Natural killer cell (primary cell): ENCODE measurements at regions not wholly inside any gene's neighbourhood (a gene's known extent, or its start where the extent isn't known, plus 50 kb on each side); places are given as distances from the start of the nearest gene placed in this dataset.

Experiments
- ATAC-seq, 3 donors: fragments of 150-1000 bp in 2 of 3; fragments of 200-7000 bp in 1 of 3; cut with Tn5 transposase; 1 replicate in 1 of 3; 2 replicates in 2 of 3; pipeline ENCODE4 v1.10.0; 2021; ENCODE audit warnings: mild to moderate bottlenecking in 2 of 3, moderate library complexity in 2 of 3
- DNase-seq, 2 donors: peaks; one replicate each; pipeline versions ENCODE4 v3.0.0 to v3.0.0-alpha.2; 2013 to 2021; ENCODE audit warnings: mixed read lengths in 1 of 2
- H3K27ac ChIP-seq: one replicate; pipeline ENCODE4 v1.5.1; 2013; ENCODE audit warnings: mild to moderate bottlenecking, low read length
- H3K27me3 ChIP-seq: one replicate; pipeline ENCODE4 v1.6.1; 2013; ENCODE audit warnings: low read length; ENCODE audit not compliant: control insufficient read depth, insufficient read depth
- H3K36me3 ChIP-seq: one replicate; pipeline ENCODE4 v1.6.1; 2013; ENCODE audit warnings: low read length; ENCODE audit not compliant: control insufficient read depth, insufficient read depth
- H3K4me1 ChIP-seq: one replicate; pipeline ENCODE4 v1.6.1; 2013; ENCODE audit warnings: low read length; ENCODE audit not compliant: control insufficient read depth, insufficient read depth
- H3K4me3 ChIP-seq: one replicate; pipeline ENCODE4 v1.5.1; 2013; ENCODE audit warnings: low read length
- H3K9me3 ChIP-seq: one replicate; pipeline ENCODE4 v1.6.1; 2013; ENCODE audit warnings: low read length; ENCODE audit not compliant: control insufficient read depth, insufficient read depth
- H3K27ac Mint-ChIP-seq, 2 donors: one replicate each; pipeline ENCODE4 v1.8.0; 2022; ENCODE audit warnings: mild to moderate bottlenecking in 2 of 2, mixed read lengths in 2 of 2, moderate library complexity in 1 of 2
- H3K27me3 Mint-ChIP-seq, 2 donors: one replicate each; pipeline ENCODE4 v1.8.0; 2022; ENCODE audit warnings: low read depth in 2 of 2, mixed read lengths in 2 of 2
- H3K36me3 Mint-ChIP-seq: one replicate; pipeline ENCODE4 v1.8.0; 2022; ENCODE audit warnings: mixed read lengths
- H3K4me1 Mint-ChIP-seq, 2 donors: one replicate each; pipeline ENCODE4 v1.8.0; 2022; ENCODE audit warnings: mixed read lengths in 2 of 2
- H3K4me3 Mint-ChIP-seq: one replicate; pipeline ENCODE4 v1.8.0; 2022; ENCODE audit warnings: mild to moderate bottlenecking, moderate library complexity, mixed read lengths
- H3K9me3 Mint-ChIP-seq, 2 donors: one replicate each; pipeline ENCODE4 v1.8.0; 2022; ENCODE audit warnings: mixed read lengths in 2 of 2
- WGBS: methylation state at CpG from one replicate; pipeline ENCODE4 v1.1.7; 2013; ENCODE audit warnings: missing lambda C conversion rate; ENCODE audit not compliant: insufficient coverage; 5-methylcytosine and 5-hydroxymethylcytosine counted together
- intact Hi-C: fragments of 100-400 bp; cut with micrococcal nuclease; formaldehyde crosslinking; loops from one replicate; pipeline ENCODE4 v1.14.2; 2022
- TF ChIP-seq, protein P1 (sequence below): fragments of 200-600 bp; IDR thresholded peaks from one replicate; pipeline ENCODE4 v1.8.0; 2022; ENCODE audit warnings: antibody characterized with exemption

DNA sequence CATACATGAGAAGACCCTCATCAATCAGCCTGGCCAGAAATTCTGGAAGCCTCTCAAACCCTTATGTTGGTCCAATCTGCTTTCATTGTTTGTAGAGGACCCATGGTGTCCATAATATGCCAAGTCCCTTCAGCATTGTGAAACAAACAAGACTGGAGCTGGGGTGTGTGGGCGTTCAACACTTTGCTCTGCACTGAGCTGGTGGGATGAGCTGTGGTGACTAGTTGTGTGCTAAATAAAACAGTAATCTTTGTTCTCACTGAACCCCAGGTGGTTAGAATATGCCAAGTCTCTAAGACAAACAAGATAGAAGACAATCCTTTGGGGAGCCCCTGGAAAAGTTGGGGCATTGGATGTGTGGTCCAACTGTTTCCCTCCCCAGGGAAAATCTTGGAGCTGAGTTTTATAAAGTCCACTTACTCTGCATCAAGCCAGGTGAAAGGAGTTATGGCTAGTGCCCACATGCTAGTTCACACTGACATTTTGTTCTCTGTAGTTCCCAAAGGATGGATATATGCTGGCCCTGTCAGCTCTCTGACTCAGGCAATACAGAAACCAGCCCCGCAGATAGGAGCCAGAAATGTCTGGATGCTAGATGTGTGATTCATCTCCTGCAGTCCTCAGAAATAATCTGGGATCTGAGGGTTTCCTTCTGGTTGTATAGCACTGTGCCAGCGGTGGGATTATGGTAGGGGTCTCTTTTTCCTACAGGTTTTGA is 260.2 kb downstream of the TMX3 start:
- H3K9me3 Mint-ChIP-seq, result peaks cover 9% of the 10 kb centered on the region in 2 donors
- Histone ChIP-seq H3K36me3 (no peaks in the 10 kb centered on the region), H3K9me3 (no peaks in the 10 kb centered on the region), H3K27ac (no peak overlapping the region), H3K4me1 (no peaks in the 10 kb centered on the region), H3K4me3 (no peak overlapping the region), H3K27me3 (no peaks in the 10 kb centered on the region)
- ATAC-seq (no peak), DNase-seq (no peak)
- WGBS, result 48% methylated on average over 3 of the region's 3 CpGs
- H3K27me3 Mint-ChIP-seq, result no peaks in the 10 kb centered on the region
- H3K4me1 Mint-ChIP-seq, result no peaks in the 10 kb centered on the region
- TF ChIP-seq, protein P1, sequence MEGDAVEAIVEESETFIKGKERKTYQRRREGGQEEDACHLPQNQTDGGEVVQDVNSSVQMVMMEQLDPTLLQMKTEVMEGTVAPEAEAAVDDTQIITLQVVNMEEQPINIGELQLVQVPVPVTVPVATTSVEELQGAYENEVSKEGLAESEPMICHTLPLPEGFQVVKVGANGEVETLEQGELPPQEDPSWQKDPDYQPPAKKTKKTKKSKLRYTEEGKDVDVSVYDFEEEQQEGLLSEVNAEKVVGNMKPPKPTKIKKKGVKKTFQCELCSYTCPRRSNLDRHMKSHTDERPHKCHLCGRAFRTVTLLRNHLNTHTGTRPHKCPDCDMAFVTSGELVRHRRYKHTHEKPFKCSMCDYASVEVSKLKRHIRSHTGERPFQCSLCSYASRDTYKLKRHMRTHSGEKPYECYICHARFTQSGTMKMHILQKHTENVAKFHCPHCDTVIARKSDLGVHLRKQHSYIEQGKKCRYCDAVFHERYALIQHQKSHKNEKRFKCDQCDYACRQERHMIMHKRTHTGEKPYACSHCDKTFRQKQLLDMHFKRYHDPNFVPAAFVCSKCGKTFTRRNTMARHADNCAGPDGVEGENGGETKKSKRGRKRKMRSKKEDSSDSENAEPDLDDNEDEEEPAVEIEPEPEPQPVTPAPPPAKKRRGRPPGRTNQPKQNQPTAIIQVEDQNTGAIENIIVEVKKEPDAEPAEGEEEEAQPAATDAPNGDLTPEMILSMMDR, result no peak
- H3K27ac Mint-ChIP-seq, result no peak overlapping the region
- H3K36me3 Mint-ChIP-seq, result no peaks in the 10 kb centered on the region
- intact Hi-C loops, result no loop called here
- no peak overlapping the region for H3K4me3 Mint-ChIP-seq

DNA sequence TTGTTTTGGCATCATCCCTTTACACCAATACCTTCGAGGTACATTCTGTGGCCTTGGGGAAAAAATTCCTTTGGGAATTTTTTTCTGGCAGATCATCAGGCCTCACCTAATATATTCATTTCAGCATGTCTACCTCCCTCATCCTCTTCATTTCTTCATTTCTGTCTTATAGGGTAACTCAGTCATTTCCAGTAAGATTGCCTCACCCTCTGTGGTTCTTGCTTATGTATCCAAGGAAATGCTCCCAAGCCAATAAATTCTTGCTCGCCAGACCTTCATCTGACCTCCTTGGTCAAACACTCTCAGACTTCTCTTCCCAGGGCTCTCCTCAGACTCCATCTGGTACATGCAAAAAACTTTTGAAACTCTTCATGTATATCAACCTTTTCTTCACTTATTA is 265.6 kb downstream of the TMX3 start:
- Histone ChIP-seq H3K4me3 (no peak overlapping the region), H3K27ac (no peak overlapping the region), H3K4me1 (no peaks in the 10 kb centered on the region), H3K27me3 (no peaks in the 10 kb centered on the region), H3K9me3 (no peaks in the 10 kb centered on the region), H3K36me3 (no peaks in the 10 kb centered on the region)
- H3K4me1 Mint-ChIP-seq, result no peaks in the 10 kb centered on the region
- no peak overlapping the region for H3K27ac Mint-ChIP-seq
- DNase-seq (no peak), ATAC-seq (no peak)
- peaks cover 14 to 16% of the 10 kb centered on the region in 2 donors for H3K9me3 Mint-ChIP-seq
- H3K27me3 Mint-ChIP-seq, result no peaks in the 10 kb centered on the region
- 90% methylated on average over 2 of the region's 2 CpGs for WGBS
- H3K36me3 Mint-ChIP-seq, result no peaks in the 10 kb centered on the region
- H3K4me3 Mint-ChIP-seq, result no peak overlapping the region
- TF ChIP-seq, protein P1, result no peak
- intact Hi-C loops, result no loop called here

DNA sequence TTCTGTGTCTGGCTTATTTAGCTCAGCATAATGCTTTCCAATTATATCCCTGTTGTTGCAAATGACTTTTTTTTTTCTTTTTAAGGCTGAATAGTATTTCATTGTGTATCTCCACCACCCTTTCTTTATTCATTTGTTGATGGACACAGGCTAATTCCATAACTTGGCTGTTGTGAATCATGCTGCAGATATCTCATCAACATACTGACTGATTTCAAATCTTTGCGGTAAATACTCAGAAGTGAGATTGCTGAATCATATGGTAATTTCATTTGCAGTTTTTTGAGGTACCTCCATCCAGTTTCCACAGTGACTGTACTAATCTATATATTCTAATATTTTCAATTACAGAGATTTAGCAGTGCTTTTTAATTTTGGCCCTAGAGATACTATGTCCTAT is 266.2 kb downstream of the TMX3 start:
- 60% methylated on average over 1 of the region's 1 CpG for WGBS
- Histone ChIP-seq H3K27me3 (no peaks in the 10 kb centered on the region), H3K27ac (no peak overlapping the region), H3K36me3 (no peaks in the 10 kb centered on the region), H3K4me3 (no peak overlapping the region), H3K9me3 (no peaks in the 10 kb centered on the region), H3K4me1 (no peaks in the 10 kb centered on the region)
- Mint-ChIP-seq H3K4me1 (no peaks in the 10 kb centered on the region), H3K27me3 (no peaks in the 10 kb centered on the region), H3K27ac (no peak overlapping the region), H3K36me3 (no peaks in the 10 kb centered on the region), H3K9me3 (peaks cover 14 to 17% of the 10 kb centered on the region in 2 donors), H3K4me3 (no peak overlapping the region)
- no peak for DNase-seq
- no peak for ATAC-seq
- intact Hi-C loops, result no loop called here
- TF ChIP-seq, protein P1, result no peak

DNA sequence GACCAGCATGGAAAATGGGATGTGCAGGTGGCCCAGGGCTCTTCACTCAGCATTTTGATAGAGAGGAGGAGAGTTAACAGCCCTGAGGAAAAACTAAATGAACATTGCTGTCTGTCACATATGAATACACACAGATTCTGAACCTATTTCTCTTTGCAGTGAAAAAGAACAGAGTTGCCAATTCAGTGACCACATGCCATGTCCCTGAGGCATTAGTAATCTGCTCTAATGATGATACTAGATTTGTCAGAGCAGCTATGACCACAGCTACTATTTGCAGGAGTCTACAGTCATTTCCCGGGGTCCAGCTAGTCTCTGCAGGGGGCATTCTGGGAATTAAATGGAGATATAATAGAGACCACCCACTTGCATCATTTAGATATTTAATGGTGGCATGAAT is 267.6 kb downstream of the TMX3 start:
- no peak overlapping the region for H3K4me3 Mint-ChIP-seq
- H3K27ac Mint-ChIP-seq, result no peak overlapping the region
- H3K36me3 Mint-ChIP-seq, result no peaks in the 10 kb centered on the region
- peaks cover 14 to 17% of the 10 kb centered on the region in 2 donors for H3K9me3 Mint-ChIP-seq
- Histone ChIP-seq H3K36me3 (no peaks in the 10 kb centered on the region), H3K4me1 (no peaks in the 10 kb centered on the region), H3K27ac (no peak overlapping the region), H3K4me3 (no peak overlapping the region), H3K9me3 (no peaks in the 10 kb centered on the region), H3K27me3 (no peaks in the 10 kb centered on the region)
- ATAC-seq, result no peak
- TF ChIP-seq, protein P1, result no peak
- H3K4me1 Mint-ChIP-seq, result no peaks in the 10 kb centered on the region
- WGBS, result 100% methylated on average over 1 of the region's 1 CpG
- no peaks in the 10 kb centered on the region for H3K27me3 Mint-ChIP-seq
- intact Hi-C loops, result no loop called here
- DNase-seq, result no peak
